Stimulated activated CD4-positive, alpha-beta T cell treated with anti-CD3 and anti-CD28 coated beads, Interleukin-2, amount 100 ng/mL, for 48 hours (primary cell): ENCODE measurements at regions not wholly inside any gene's neighbourhood (a gene's known extent, or its start where the extent isn't known, plus 50 kb on each side); places are given as distances from the start of the nearest gene placed in this dataset.
A peak's percentile ranks its signal among the peaks of the same experiment; 100 is the strongest.
"Not testable (repeated sequence)": the region's sequence is repeated elsewhere in the genome, so short reads cannot be mapped to it uniquely, and the experiment has no call there.

Experiments
- DNase-seq, 2 donors: peaks; one replicate each; pipeline ENCODE4 v3.0.0-alpha.2; 2020

DNA sequence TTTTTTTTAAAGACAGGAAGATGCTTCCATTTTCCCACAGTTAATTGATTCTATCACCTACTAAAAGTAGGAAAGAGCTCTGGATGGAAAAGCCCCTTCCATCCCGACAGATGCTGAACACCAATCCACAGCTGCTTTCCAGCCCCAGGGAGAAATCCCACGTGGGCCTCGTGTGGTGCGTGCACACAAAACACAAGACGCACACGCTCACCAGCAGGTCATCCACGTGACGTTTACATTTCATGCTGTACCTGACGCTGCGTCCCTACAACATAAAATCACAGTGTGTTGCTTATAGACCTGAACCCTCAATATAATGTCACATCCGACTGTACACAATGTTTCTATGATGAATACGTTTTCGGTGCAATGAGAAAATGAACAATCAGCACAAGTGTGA lies 50.2 kb upstream of the DACT2 start:
- DNase-seq = no peak

DNA sequence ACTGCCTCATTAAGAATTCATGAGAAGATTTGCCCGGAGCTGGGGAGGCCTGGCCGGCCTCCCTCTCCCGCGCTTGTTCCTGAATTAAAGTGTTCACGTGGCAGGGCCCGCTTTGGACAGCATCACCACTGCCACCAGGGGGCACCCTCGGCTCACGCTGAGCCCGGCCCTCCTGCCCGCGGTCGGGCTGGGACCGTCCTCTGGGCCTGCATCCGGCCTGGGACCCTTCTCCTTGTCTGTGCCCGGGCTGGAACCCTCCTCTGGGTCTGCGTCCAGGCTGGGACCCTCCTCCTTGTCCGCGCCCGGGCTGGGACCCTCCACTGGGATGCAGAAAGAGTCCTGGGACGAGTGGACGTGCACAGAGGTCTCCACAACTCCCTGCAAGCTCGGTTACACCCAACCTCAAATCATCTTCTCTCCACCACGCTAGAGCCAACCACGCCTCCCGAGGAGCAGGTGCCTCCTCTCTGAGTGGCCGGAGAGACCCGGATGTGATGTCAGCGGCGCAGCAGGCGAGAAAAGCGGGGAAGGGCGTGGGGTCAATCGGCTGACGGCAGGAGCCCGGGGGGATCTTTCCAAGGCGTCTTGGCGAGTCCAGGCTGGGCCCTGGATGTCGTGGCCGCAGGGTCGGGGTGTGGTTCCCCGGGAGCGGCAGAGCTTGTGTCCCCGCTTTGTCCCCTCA lies 50.9 kb upstream of the DACT2 start:
- DNase-seq = peak; percentile 69 to 84

DNA sequence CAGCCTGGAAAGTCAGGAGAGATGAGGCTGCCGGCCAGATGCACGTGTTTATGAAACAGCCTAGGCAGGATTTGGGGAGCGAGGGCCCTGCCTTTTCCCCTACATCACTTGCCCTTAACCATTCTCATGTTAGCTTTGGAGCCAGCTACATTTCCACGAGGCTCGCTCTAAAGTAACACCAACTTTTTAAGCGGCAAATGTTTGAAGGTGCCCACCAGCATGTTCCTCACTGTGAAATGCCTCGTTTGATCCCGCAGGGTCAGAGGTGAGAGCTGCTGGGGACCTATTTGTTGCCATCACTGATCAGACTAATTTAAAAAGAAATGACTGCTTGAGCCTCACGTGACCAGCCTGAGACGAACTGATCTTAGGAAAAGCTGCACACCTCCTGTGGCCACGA lies 51.6 kb upstream of the DACT2 start:
- DNase-seq = no peak

GRCh38 chr6:168371618-168371980 lies 52.0 kb upstream of the DACT2 start:
- no peak for DNase-seq

- no peak for DNase-seq
Measured at GRCh38 chr6:168371981-168372711, 52.6 kb upstream of the DACT2 start.

DNA sequence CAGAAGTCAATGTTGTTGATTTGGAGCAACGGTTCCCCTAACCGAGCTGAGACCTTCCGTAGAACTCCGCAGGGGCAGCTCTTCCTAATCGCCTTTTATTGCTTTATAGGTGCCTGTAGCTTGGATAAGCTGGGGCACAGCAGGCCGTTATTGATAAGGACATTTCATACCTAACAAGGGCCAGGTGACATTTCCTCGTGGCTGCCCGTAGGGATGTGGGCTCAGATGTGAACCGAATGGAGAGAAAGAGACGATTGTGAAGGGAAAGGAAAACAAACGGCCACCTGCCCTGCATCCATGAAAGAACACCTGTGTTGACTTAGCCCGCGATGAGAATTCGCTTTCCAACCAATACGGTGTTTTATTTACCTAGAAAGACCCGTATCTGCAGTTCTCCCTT lies 53.3 kb upstream of the DACT2 start:
- DNase-seq = no peak

DNA sequence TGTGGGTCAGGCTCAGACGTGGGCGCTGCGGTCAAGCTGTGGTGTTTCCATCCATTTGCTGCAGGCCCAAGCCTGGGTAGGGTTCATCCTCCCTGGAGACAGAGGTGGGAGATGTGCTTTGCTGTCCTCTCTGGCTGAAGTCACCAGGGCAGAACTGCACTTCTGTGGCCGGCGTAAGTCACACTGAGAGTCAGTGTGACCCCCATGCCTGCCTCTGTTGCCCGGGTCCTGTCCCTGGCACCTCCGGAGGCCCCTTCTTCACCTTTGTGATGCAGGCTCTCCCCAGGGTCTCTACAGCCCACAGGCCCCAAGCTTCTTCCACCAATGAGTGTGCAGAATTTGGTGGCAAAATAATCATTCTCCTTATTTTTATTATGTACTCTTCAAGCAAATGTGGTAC lies 53.8 kb upstream of the DACT2 start:
- no peak for DNase-seq

DNA sequence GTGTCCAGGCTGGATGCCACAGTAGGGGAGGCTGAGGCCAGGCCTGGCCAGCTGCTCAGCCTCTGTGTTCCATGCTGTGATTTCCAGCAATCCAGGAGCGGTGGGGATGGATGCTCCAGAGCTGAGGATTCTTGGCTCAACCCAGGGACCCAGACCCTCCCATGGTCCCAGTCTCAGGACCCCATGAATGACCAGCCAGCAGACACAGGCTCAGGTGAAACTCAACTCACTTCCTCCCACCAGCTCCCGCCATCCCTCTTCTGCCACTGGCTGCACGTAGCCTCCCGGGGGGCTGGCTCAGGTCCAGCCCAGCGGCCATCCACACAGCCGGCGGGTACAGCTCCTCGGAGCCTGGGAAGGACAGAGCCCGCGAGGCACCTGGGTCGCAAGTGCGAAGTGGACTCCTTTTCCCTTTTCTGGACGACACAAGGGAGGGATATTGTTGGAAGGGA lies 54.5 kb upstream of the DACT2 start:
- no peak for DNase-seq

- no peak for DNase-seq
Measured at GRCh38 chr6:168374541-168375071, 55.0 kb upstream of the DACT2 start.

DNA sequence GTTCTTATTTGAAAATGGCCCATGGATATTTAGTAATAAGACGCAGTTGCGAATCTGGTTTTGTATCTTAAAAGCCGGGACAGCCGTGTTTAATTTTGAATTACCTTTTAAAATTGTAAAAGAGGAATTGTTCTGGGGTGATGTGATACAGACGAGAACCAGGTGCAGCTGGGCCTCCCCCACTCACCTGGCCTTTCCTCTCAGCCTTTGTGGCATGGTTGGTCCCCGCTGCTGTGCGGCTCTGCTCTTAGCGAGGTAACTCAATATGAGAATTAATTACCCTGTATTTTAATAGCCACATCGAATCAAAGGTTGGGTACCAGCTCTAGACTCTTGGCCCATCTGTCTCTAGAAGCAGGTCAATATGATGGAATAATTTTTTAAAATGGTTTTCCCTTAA lies 56.5 kb upstream of the DACT2 start:
- no peak for DNase-seq

GRCh38 chr6:168376811-168377483 lies 57.4 kb upstream of the DACT2 start:
- no peak for DNase-seq

DNA sequence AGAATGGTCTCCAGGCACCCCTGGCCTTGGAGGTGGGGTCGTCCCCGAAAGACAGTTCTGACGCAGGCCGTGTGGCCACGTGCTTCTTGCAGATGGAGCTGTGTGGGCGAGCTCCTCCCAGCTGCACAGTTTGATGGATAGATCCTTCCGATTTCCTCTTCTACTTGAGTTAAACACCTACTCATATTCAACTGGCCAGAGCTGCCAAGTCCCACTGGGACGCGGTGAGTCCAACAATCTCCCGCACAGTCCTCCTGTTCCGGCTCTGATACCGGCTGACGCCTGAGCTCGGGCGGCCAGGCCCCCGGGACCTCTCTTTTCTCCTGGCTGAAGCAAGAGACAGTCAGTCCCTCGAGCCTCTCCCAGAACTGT lies 57.9 kb upstream of the DACT2 start:
- DNase-seq = no peak

DNA sequence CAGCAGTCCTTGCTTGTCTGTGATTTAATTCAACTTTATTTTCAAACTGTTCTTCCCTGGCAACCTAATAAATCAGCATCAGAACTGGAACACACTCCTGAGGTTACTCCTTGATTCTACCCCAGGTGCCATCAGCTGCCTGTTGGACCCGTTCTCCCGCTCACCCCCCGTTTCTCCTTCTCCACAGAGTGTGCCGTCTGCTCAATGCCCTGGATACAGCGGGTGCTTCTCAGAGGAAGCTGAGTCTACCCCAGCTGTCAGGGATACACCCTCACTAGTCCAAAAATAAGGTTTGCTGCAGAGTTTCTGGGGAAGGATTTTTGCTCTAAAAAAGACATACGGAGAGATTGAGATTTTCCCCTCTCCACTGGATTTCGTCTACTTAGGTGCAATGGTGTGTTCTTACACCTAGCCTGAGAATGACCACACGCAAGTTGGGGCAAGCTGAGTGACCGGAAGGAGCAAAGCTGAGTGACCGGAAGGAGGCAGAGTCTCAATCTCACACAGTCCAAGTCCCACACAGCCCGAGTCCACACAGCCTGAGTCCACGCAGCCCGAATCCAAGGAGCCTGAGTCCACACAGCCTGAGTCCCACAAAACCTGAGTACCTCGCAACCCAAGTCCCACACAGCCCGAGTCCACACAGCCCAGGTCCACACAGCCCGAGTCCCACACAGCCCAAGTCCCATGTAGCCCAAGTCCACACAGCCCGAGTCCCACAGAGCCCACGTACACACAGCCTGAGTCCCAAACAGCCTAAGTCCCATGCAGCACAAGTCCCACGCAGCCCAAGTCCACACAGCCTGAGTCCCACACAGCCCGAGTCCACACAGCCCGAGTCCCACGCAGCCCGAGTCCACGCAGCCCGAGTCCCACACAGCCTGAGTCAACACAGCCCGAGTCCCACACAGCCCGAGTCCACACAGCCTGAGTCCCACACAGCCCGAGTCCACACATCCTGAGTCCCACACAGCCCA lies 58.6 kb upstream of the DACT2 start:
- DNase-seq = no peak

DNA sequence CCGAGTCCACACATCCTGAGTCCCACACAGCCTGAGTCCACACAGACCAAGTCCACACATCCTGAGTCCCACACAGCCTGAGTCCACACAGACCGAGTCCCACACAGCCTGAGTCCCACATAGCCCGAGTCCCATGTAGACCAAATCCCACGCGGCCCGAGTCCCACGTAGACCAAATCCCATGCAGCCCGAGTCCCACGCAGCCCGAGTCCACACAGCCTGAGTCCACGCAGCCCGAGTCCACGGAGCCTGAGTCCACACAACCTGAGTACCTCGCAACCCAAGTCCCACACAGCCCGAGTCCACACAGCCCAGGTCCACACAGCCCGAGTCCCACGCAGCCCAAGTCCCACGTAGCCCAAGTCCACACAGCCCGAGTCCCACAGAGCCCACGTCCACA lies 60.0 kb upstream of the DACT2 start:
- not testable (repeated sequence) for DNase-seq

DNA sequence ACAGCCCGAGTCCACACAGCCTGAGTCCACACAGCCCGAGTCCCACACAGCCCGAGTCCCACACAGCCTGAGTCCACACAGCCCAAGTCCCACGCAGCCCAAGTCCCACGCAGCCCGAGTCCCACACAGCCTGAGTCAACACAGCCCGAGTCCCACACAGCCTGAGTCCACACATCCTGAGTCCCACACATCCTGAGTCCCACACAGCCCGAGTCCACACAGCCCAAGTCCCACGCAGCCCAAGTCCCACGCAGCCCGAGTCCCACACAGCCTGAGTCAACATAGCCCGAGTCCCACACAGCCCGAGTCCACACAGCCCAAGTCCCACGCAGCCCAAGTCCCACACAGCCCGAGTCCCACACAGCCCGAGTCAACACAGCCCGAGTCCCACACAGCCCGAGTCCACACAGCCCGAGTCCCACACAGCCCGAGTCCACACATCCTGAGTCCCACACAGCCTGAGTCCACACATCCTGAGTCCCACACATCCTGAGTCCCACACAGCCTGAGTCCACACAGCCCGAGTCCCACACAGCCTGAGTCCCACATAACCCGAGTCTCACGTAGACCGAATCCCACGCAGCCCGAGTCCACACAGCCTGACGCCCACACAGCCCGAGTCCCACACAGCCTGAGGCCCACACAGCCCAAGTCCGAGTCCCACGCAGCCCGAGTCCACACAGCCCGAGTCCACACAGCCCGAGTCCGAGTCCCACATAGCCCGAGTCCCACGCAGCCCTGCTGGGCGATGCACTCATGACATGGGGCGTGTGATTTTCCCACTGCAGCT lies 60.6 kb upstream of the SMOC2 start:
- DNase-seq = not testable (repeated sequence)

DNA sequence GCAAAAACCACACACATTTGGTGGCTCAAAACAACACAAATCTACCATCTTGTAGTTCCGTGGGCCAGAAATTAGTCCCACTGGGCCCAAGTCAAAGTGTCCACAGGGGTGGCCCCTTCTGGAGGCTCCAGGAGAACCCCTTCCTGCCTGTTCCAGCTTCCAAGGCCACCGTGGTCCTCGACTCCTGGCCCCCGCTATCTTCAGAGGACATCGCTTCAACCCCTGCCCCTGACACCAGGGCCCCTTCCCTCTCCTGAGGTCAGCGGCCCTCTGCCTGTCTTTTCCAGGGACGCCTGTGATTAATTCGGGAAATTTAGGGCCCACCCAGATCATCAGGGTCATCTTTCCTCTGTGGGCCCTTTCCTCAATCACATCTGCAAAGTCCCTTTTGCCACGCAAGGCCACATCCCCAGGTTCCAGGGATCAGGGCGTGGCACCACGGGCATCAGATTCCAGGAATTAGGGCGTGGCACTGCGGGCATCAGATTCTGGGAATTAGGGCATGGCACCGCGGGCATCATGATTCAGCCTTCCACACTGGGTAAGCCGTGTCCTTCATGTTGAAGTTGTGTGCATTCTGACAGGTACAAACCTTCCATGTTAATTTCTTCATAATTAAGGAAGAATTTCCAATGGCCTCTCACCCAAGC lies 59.9 kb upstream of the SMOC2 start:
- DNase-seq = no peak

DNA sequence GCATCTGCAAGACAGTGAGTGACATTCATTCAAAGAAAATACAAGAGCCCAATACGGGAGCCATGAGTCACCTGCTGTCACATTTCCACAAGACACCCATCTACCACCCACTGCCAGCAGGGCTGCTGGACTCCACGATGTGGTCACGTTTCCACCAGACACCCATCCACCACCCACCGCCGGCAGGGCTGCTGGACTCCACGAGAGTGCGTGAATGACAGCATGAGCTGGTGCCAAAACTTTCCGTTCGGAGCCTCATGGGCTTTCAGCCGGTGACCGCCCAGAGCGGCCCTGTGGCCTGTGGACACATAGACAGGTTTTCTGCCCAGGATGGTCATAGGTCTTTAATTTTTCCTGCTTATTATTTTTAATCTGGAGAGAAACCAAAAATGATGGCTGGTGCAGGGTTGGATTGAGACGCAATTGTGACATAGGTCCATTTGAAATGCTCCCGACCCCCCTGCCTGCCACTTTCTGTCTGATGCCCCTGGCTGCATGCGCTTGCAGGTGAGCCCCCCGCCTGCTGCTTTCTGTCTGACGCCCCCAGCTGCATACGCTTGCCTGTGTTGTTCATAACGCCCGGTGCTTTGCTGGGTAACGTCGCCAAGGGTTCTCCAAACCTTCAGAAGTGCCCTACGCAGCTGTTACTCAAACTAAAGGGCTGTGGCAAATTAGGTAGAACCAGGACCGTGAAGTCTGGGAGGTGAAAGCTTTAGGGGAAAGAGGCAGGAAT lies 59.1 kb upstream of the SMOC2 start:
- DNase-seq = no peak

DNA sequence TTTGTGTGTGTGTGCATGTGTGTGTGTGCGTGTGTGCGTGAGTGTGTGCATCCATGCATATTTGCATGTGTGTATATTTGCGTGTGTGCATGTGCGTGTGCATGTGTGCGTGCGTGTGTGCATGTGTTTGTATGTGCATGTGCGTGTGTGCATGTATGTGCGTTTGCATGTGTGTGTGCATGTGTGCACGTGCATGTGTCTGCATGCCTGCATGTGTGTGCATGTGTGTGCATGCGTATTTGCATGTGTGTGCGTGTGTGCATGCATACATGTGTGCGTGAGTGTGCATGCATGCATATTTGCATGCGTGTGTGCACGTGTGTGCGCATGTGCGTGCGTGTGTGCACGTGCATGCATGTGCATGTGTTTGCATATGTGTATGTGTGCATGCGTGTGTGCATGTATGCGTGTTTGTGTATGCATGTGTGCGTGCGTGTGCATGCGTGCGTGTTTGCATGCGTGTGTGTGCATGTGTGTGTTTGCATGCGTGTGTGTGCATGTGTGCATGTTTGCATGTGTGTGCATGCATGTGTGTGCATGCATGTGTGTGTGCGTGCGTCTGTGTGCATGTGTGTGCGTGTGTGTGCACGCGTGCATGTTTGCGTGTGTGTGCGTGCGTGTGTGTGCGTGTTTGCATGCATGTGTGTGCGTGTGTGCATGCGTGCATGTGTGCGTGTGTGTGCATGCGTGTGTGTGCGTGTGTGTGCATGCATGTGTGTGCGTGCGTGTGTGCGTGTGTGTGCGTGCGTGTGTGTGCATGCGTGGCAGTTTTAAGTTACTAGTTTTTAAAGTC lies 57.7 kb upstream of the SMOC2 start:
- DNase-seq = no peak
